ENCODE measurements at regions not wholly inside any gene's neighbourhood (a gene's known extent, or its start where the extent isn't known, plus 50 kb on each side); places are given as distances from the start of the nearest gene placed in this dataset.

DNA sequence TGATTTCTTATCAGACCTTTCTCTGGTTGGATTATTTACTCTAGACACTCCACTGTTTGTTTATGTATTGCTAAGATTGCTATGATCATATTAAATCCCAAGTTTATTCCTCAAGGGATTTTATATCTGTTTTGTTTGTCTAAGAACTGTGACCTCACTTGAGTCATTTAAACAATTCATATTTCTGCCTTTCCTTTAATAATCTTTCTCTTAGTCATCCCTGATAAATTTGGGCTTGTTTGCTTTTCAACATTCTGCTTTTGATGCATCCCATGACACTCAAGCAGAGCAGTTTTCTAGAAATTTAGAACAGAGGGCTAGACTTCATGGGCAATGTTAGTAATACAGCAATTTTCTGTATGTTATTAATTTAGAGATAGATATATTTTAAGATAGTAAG, 231.6 kb upstream of the TNC start:
- Histone ChIP-seq H3K27me3 (ENCODE audit: insufficient read depth, low read length) (no peaks in the 10 kb centered on the region), H3K9ac (ENCODE audit: low read depth, low read length) (no peak overlapping the region), H3K27ac (ENCODE audit: low read depth, low read length) (no peak overlapping the region), H3K9me3 (ENCODE audit: insufficient read depth, low read depth, low read length) (no peaks in the 10 kb centered on the region), H3K36me3 (ENCODE audit: insufficient read depth, low read length) (no peaks in the 10 kb centered on the region), H3K4me3 (ENCODE audit: low read length) (no peak overlapping the region), H3K4me1 (ENCODE audit: insufficient read depth, low read length) (no peaks in the 10 kb centered on the region)

DNA sequence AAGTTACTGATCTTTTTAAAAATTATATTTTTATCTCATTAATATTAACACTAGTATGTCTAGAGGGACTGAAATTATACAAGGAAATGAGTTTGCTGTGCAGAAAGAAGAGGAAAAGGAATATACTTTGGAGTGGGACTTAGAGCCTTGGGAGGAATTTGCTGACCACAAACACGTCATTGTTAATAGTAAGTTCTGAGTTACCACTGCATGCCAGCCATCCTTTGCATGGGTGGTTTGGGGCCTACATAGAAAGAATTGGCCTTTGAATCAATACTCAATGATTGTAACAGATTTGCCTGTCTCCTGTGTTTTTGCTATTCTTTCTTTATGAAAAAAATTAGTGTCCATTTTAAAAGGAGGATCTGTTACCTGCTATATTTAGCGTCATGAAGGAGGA, 232.6 kb upstream of the TNC start:
- 98% methylated on average over 2 of the region's 2 CpGs for WGBS
- H3K4me1 ChIP-seq (ENCODE audit: insufficient read depth, low read length) = no peaks in the 10 kb centered on the region
- no peaks in the 10 kb centered on the region for H3K27me3 ChIP-seq (ENCODE audit: insufficient read depth, low read length)
- no peak overlapping the region for H3K9ac ChIP-seq (ENCODE audit: low read depth, low read length)
- H3K36me3 ChIP-seq (ENCODE audit: insufficient read depth, low read length) = no peaks in the 10 kb centered on the region
- no peaks in the 10 kb centered on the region for H3K9me3 ChIP-seq (ENCODE audit: insufficient read depth, low read depth, low read length)
- H3K4me3 ChIP-seq (ENCODE audit: low read length) = no peak overlapping the region
- no peak overlapping the region for H3K27ac ChIP-seq (ENCODE audit: low read depth, low read length)

DNA sequence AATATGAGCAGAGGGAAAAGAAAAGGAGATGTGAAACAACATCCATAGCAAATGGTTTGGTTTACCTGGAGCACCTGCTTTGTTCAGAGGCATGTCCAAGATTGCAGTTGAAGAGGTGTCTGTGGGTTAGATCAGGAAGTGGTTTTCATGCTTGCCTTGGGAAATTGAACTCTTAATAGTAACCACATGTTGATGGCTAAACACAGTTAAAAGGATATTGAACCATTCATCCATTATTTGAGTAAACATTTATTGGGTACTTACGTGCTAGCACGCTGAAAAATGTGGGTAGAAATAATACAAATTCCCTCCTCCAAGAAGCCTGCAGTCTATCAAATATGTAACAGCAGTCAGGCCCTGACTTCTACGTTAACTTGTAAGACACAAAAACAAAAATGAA, 235.7 kb upstream of the TNC start:
- H3K9ac ChIP-seq (ENCODE audit: low read depth, low read length) = no peak overlapping the region
- H3K9me3 ChIP-seq (ENCODE audit: insufficient read depth, low read depth, low read length) = no peaks in the 10 kb centered on the region
- no peaks in the 10 kb centered on the region for H3K36me3 ChIP-seq (ENCODE audit: insufficient read depth, low read length)
- no peak overlapping the region for H3K27ac ChIP-seq (ENCODE audit: low read depth, low read length)
- H3K4me1 ChIP-seq (ENCODE audit: insufficient read depth, low read length) = peaks cover 6% of the 10 kb centered on the region; the same call in 1 of the 2 replicates
- 98% methylated on average over 3 of the region's 3 CpGs for WGBS
- H3K4me3 ChIP-seq (ENCODE audit: low read length) = no peak overlapping the region
- H3K27me3 ChIP-seq (ENCODE audit: insufficient read depth, low read length) = no peaks in the 10 kb centered on the region

DNA sequence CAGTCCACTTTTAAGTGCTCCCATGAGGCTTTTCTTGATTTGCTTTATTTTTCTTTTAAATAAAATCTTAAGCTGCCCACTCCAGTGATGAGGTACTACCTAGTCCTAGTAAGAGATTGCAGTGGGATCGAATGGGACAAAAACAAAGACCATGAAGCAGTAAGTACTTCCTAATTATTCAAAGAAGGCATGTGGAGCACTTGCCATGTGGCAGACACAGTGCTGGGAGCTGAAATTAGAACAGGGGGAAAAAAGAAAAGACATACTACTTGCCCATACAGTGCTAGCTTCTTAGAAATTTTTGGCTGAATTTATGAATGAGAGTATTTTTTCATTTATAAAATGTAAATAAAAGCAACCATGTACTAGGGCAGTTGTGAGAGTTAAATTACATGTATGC, 239.9 kb upstream of the TNC start:
- H3K9ac ChIP-seq (ENCODE audit: low read depth, low read length) = no peak overlapping the region
- H3K27me3 ChIP-seq (ENCODE audit: insufficient read depth, low read length) = no peaks in the 10 kb centered on the region
- H3K4me1 ChIP-seq (ENCODE audit: insufficient read depth, low read length) = peaks cover 10% of the 10 kb centered on the region; the same call in 1 of the 2 replicates
- H3K36me3 ChIP-seq (ENCODE audit: insufficient read depth, low read length) = no peaks in the 10 kb centered on the region
- H3K9me3 ChIP-seq (ENCODE audit: insufficient read depth, low read depth, low read length) = no peaks in the 10 kb centered on the region
- no peak overlapping the region for H3K27ac ChIP-seq (ENCODE audit: low read depth, low read length)
- 25% methylated on average over 1 of the region's 1 CpG for WGBS
- no peak overlapping the region for H3K4me3 ChIP-seq (ENCODE audit: low read length)

DNA sequence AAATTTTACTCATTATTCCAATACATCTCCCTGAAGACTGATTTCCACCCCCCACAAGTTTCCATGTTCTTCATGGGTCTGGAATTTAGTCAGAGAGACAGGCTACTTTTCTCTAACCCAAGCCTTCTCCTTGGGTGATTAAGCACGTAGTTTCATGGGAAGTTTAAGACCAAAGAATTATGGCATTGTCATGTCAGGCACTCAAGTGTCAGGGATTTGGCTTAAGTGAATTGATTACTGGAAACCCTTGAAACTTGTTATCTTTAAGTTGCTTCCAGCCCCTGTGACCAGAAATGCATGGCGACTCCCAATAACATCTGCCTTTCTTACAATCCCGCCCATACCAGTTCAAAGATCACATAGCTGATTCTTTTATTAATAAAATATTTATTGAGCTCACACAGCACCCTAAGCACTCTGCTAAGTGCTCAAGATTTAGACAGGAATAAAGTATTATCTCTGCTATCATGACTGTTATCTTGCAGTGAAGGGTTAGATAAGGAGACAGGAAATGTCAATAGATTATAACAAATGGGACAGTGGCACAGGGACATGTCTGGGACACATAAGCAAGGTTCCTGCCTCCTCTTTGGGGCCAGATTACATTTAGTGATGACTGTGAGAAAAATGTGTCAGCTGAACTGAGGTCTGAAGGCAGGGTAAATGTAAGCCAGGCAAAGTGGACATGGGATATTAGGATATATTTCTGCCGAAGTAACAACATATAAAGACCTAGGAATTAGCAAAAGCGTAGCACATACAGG, 241.2 kb upstream of the TNC start:
- Histone ChIP-seq H3K4me3 (ENCODE audit: low read length) (no peak overlapping the region), H3K4me1 (ENCODE audit: insufficient read depth, low read length) (peaks cover 10% of the 10 kb centered on the region; the same call in 1 of the 2 replicates), H3K36me3 (ENCODE audit: insufficient read depth, low read length) (no peaks in the 10 kb centered on the region), H3K9ac (ENCODE audit: low read depth, low read length) (no peak overlapping the region), H3K9me3 (ENCODE audit: insufficient read depth, low read depth, low read length) (no peaks in the 10 kb centered on the region), H3K27ac (ENCODE audit: low read depth, low read length) (no peak overlapping the region), H3K27me3 (ENCODE audit: insufficient read depth, low read length) (no peaks in the 10 kb centered on the region)
- WGBS = 90% methylated on average over 5 of the region's 5 CpGs

DNA sequence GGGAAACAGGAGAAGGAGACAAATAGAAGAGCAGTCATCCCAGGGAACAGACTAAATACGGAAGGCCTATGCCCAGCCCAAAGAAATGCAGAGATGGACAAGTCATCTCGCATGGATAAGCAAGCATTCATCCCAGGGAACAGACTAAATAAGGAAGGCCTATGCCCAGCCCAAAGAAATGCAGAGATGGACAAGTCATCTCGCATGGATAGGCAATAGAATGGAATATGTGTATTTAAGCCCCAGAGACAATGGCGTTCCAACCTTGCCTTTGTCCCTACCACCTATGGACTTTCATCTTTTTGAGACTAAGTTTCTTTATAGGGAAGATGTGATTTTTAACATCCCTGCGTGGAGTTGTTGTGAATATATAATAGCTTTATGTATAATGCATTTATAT, 242.2 kb upstream of the TNC start:
- H3K9me3 ChIP-seq (ENCODE audit: insufficient read depth, low read depth, low read length) = no peaks in the 10 kb centered on the region
- WGBS = 78% methylated on average over 4 of the region's 5 CpGs
- H3K4me1 ChIP-seq (ENCODE audit: insufficient read depth, low read length) = peaks cover 10% of the 10 kb centered on the region; the same call in 1 of the 2 replicates
- no peaks in the 10 kb centered on the region for H3K36me3 ChIP-seq (ENCODE audit: insufficient read depth, low read length)
- H3K27ac ChIP-seq (ENCODE audit: low read depth, low read length) = no peak overlapping the region
- H3K4me3 ChIP-seq (ENCODE audit: low read length) = no peak overlapping the region
- H3K9ac ChIP-seq (ENCODE audit: low read depth, low read length) = no peak overlapping the region
- H3K27me3 ChIP-seq (ENCODE audit: insufficient read depth, low read length) = no peaks in the 10 kb centered on the region

DNA sequence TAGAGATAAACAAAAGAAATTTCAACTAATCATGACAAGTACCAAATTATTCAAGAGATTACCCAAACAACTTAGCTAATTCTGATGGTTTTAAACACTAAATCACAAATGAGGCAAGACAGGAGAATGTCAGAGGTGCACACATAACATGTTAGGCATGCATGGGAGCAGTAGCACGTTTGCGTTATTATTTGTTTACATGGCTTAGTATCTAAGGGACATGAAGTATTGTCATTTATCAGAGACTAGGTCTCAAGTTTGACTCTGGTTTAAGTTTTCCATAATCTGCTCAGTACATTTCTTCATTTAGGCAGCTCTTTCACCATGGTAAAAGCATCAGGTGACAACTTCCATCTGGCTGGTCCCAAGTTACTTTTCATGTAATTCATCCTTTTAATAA, 244.1 kb upstream of the TNC start:
- peaks cover 10% of the 10 kb centered on the region; the same call in 1 of the 2 replicates for H3K4me1 ChIP-seq (ENCODE audit: insufficient read depth, low read length)
- no peaks in the 10 kb centered on the region for H3K9me3 ChIP-seq (ENCODE audit: insufficient read depth, low read depth, low read length)
- WGBS = 46% methylated on average over 2 of the region's 2 CpGs
- H3K9ac ChIP-seq (ENCODE audit: low read depth, low read length) = no peak overlapping the region
- H3K4me3 ChIP-seq (ENCODE audit: low read length) = no peak overlapping the region
- no peak overlapping the region for H3K27ac ChIP-seq (ENCODE audit: low read depth, low read length)
- no peaks in the 10 kb centered on the region for H3K36me3 ChIP-seq (ENCODE audit: insufficient read depth, low read length)
- H3K27me3 ChIP-seq (ENCODE audit: insufficient read depth, low read length) = no peaks in the 10 kb centered on the region

DNA sequence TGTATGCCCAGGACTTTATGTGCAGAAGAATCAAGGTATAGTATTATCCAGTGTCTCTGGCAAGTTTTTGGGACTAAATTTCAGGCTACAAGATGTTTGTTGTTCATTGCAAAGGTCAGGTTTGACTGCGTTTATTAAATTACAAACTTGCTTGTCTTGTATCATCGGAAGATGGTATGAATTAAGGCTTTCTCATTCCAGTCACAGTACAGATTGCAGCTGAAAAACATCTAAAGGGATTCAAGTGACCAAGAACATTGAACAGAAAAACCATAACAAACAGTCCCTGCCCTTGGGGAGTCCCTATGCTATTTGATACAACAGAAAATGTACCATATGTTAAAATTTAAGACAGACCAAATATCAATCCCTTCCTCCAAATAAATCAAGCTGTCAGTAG, 244.7 kb upstream of the TNC start:
- 94% methylated on average over 2 of the region's 2 CpGs for WGBS
- H3K36me3 ChIP-seq (ENCODE audit: insufficient read depth, low read length) = no peaks in the 10 kb centered on the region
- no peaks in the 10 kb centered on the region for H3K27me3 ChIP-seq (ENCODE audit: insufficient read depth, low read length)
- H3K9ac ChIP-seq (ENCODE audit: low read depth, low read length) = no peak overlapping the region
- H3K9me3 ChIP-seq (ENCODE audit: insufficient read depth, low read depth, low read length) = no peaks in the 10 kb centered on the region
- H3K4me1 ChIP-seq (ENCODE audit: insufficient read depth, low read length) = peaks cover 9% of the 10 kb centered on the region; the same call in 1 of the 2 replicates
- H3K4me3 ChIP-seq (ENCODE audit: low read length) = no peak overlapping the region
- no peak overlapping the region for H3K27ac ChIP-seq (ENCODE audit: low read depth, low read length)

DNA sequence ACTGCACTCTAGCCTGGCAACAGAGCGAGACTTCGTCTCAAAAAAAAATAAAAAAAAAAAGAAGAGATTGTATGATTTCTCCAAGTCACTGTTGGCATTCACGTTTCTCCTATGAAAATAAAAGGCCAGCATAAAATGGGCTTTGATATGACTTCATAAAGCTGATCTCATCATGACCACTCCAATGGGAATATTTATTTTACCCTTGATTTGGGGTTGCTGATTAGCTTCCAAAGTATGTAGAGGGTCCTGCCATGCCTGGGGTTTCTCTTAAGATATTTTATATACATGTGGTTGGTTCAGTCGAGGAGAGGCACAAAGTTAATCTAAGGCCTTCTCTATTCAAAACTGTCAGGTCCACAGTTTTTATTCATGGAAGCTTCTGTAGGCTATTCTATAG, 247.0 kb upstream of the TNC start:
- Histone ChIP-seq H3K27me3 (ENCODE audit: insufficient read depth, low read length) (no peaks in the 10 kb centered on the region), H3K27ac (ENCODE audit: low read depth, low read length) (no peak overlapping the region), H3K9me3 (ENCODE audit: insufficient read depth, low read depth, low read length) (no peaks in the 10 kb centered on the region), H3K9ac (ENCODE audit: low read depth, low read length) (no peak overlapping the region), H3K4me1 (ENCODE audit: insufficient read depth, low read length) (no peaks in the 10 kb centered on the region), H3K36me3 (ENCODE audit: insufficient read depth, low read length) (no peaks in the 10 kb centered on the region), H3K4me3 (ENCODE audit: low read length) (no peak overlapping the region)
- WGBS = 98% methylated on average over 4 of the region's 4 CpGs

DNA sequence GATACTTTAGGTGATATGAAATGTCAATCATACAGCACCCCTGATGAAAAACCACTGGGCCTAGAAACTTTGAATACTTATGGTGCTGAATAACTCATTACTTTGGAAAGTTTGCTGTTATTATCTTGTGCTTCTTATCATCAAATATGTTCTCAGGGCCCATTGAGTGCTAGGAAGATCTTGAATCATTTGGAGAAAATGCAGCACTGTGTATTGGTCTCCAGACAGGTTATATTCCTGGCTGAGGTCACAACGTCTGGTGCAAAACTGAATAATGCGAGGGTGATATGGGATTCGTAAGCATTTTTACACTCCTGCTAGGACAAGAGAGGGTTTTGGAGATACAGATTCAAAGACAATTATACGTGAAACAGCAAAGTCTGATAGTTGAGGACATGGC, 249.4 kb upstream of the TNC start:
- H3K27me3 ChIP-seq (ENCODE audit: insufficient read depth, low read length) = no peaks in the 10 kb centered on the region
- H3K36me3 ChIP-seq (ENCODE audit: insufficient read depth, low read length) = no peaks in the 10 kb centered on the region
- H3K27ac ChIP-seq (ENCODE audit: low read depth, low read length) = no peak overlapping the region
- 87% methylated on average over 4 of the region's 4 CpGs for WGBS
- H3K9ac ChIP-seq (ENCODE audit: low read depth, low read length) = no peak overlapping the region
- no peaks in the 10 kb centered on the region for H3K9me3 ChIP-seq (ENCODE audit: insufficient read depth, low read depth, low read length)
- no peak overlapping the region for H3K4me3 ChIP-seq (ENCODE audit: low read length)
- H3K4me1 ChIP-seq (ENCODE audit: insufficient read depth, low read length) = no peaks in the 10 kb centered on the region

DNA sequence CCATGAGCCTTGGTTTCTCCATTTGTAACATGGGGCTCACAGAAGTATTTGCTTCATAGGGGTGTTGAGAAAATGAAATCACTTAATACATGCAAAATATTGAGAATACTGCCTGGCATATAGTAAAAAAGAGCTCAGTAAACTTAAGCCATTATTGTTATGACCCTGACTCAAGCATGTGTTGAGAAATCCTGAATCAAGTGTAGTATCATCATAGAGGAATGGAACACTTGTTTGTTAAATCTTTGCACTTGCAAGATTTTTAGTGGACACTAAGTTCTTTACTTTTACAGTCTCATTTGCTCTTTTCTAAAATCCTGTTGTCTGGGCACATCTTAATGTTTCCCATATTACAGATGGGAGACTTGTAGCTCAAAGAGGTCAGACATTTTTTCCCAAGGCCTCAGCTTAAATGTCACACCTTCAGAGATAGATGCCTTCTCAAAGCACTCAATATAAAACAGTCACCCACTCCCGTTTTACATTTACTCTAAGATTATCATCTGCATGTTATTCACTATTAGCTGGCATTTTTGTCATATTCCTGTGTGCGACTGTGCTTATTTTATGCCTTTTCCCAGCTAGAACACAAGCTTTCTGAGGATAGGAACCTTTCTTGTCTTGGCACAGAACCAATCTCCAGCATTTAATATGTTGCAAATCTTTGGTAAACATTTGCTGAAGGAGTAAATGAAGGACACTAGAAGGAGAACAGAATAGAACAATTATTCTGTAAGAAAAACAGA, 250.0 kb upstream of the TNC start:
- Histone ChIP-seq H3K36me3 (ENCODE audit: insufficient read depth, low read length) (no peaks in the 10 kb centered on the region), H3K9me3 (ENCODE audit: insufficient read depth, low read depth, low read length) (no peaks in the 10 kb centered on the region), H3K4me3 (ENCODE audit: low read length) (no peak overlapping the region), H3K9ac (ENCODE audit: low read depth, low read length) (no peak overlapping the region), H3K4me1 (ENCODE audit: insufficient read depth, low read length) (no peaks in the 10 kb centered on the region), H3K27me3 (ENCODE audit: insufficient read depth, low read length) (no peaks in the 10 kb centered on the region), H3K27ac (ENCODE audit: low read depth, low read length) (no peak overlapping the region)
- 88% methylated on average over 2 of the region's 2 CpGs for WGBS
